AG09319 (cell line): ENCODE measurements at regions not wholly inside any gene's neighbourhood (a gene's known extent, or its start where the extent isn't known, plus 50 kb on each side); places are given as distances from the start of the nearest gene placed in this dataset.

Experiments used
- DNase-seq: peaks from one replicate; pipeline ENCODE4 v3.0.0-alpha.2; 2010; ENCODE audit warnings: low read depth; ENCODE audit errors: extremely low read depth
- TF ChIP-seq, protein P1 (sequence below): IDR thresholded peaks from 2 replicates; pipeline ENCODE4 v1.5.1; 2011; ENCODE audit warnings: low read depth, mild to moderate bottlenecking, inconsistent platforms, low read length, moderate library complexity

DNA sequence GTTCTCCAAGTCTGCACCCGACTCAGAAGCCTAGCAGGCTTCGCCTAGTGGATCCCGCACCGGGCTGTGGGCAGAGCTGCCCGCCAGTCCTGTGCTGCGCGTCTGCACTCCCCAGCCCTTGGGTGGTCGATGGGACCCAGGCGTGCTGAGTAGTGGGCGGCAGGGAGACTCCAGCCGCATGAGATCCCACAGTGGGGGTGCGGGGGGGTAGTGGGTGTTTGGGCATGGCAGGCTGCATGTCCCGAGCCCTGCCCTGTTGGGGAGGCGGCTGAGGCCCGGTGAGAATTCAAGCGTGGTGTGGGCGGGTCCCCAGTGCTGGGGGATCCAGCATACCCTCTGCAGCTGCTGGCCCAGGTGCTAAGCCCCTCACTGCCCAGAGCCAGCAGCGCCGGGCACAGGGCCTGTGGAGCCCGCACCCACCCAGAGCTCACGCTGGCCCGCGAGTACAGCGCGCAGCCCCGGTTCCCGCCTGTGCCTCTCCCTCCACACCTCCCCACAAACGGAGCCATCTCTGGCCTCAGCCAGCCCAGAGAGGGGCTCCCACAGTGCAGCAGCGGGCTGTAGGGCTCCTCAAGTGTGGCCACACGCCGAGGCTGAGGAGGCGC is 53.9 kb upstream of the BNC2 start:
- no peak for DNase-seq
- TF ChIP-seq, protein P1, sequence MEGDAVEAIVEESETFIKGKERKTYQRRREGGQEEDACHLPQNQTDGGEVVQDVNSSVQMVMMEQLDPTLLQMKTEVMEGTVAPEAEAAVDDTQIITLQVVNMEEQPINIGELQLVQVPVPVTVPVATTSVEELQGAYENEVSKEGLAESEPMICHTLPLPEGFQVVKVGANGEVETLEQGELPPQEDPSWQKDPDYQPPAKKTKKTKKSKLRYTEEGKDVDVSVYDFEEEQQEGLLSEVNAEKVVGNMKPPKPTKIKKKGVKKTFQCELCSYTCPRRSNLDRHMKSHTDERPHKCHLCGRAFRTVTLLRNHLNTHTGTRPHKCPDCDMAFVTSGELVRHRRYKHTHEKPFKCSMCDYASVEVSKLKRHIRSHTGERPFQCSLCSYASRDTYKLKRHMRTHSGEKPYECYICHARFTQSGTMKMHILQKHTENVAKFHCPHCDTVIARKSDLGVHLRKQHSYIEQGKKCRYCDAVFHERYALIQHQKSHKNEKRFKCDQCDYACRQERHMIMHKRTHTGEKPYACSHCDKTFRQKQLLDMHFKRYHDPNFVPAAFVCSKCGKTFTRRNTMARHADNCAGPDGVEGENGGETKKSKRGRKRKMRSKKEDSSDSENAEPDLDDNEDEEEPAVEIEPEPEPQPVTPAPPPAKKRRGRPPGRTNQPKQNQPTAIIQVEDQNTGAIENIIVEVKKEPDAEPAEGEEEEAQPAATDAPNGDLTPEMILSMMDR: no peak

DNA sequence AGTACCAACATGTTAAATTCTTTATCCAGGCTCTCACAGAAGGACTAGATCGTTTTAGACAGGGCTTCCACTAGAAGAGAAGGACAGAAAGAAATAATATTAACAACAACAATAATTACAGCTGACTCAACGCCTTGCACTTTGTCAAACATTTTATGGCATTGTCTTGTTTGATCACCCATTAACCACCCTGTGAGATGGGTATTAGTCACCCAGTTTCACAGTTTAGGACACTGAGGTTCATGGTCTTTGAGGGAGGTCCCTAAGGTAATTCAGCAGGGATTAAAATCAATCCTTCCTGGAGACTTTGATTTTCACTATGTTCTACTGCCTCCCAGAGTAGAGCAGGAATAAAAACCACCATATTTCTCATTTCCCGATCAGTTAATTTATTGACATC is 51.4 kb upstream of the BNC2 start:
- DNase-seq: no peak
- TF ChIP-seq, protein P1: no peak; the same call in 1 of the 2 replicates
